VCaP (cell line): ENCODE measurements at regions not wholly inside any gene's neighbourhood (a gene's known extent, or its start where the extent isn't known, plus 50 kb on each side); places are given as distances from the start of the nearest gene placed in this dataset.

ENCODE experiments used
- H3K27ac ChIP-seq: fragments of 450-650 bp; 2 replicates; pipeline ENCODE4 v1.5.1; 2017
- TF ChIP-seq, protein P1 (sequence below): fragments of 450-650 bp; conservative IDR thresholded peaks from 2 replicates; pipeline ENCODE4 v1.5.1; 2017; ENCODE audit warnings: mild to moderate bottlenecking, moderate library complexity

DNA sequence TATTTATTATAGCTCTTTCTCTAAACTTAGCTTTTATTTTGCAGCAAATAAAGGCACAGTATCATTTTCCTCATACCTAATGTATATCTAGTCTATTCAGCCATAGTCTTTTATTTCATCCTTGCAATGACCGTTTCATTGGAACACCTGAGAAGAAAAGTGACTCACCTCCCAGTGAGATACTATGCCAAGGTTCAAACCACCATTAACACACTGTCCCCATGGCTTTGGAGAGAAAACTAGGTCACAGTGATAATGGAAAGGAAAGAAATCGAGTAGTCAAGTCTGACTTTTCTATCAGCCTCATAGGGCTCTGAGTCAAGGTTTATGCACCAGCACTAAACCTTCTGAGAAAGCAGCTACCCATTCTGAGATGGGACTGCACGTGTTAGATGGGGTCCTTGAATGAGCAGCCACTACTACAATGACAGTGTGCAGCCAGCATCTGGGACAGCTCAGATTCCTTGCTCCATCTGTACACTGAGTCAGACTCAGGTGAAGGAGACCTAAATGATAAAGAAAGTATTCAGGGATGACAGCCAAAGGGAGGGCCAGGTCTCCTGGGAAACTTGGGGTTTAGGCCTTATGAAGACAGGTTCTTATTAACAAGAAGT is 971.1 kb upstream of the ACVR2A start:
- TF ChIP-seq, protein P1, sequence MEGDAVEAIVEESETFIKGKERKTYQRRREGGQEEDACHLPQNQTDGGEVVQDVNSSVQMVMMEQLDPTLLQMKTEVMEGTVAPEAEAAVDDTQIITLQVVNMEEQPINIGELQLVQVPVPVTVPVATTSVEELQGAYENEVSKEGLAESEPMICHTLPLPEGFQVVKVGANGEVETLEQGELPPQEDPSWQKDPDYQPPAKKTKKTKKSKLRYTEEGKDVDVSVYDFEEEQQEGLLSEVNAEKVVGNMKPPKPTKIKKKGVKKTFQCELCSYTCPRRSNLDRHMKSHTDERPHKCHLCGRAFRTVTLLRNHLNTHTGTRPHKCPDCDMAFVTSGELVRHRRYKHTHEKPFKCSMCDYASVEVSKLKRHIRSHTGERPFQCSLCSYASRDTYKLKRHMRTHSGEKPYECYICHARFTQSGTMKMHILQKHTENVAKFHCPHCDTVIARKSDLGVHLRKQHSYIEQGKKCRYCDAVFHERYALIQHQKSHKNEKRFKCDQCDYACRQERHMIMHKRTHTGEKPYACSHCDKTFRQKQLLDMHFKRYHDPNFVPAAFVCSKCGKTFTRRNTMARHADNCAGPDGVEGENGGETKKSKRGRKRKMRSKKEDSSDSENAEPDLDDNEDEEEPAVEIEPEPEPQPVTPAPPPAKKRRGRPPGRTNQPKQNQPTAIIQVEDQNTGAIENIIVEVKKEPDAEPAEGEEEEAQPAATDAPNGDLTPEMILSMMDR = no peak
- no peak overlapping the region for H3K27ac ChIP-seq

DNA sequence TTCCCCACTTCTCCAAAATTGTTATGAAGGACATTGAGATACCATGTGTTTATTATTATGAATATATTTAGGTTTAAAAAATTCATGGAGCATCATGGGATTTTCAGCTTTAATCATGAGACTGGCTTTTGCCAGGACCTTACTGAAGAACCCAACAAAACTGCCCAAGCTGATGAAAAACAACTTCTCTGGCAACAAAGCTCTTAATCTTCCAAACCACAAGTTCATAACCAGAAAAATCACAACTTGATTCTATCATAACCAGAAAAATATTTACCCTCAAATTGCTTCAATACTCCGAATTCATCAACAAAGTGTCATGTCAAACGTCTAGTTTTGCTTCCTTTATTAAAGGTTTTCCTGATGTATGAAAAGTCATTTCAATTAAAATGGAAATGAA is 971.8 kb upstream of the ACVR2A start:
- no peak overlapping the region for H3K27ac ChIP-seq
- TF ChIP-seq, protein P1 = no peak

- H3K27ac ChIP-seq = no peak overlapping the region
- TF ChIP-seq, protein P1 = no peak
Measured at GRCh38 chr2:146870691-146871090, 974.1 kb upstream of the ACVR2A start.

- no peak overlapping the region for H3K27ac ChIP-seq
- TF ChIP-seq, protein P1 = no peak
Measured at GRCh38 chr2:146869328-146869727, 975.5 kb upstream of the ACVR2A start.

GRCh38 chr2:146868051-146868450 is 976.8 kb upstream of the ACVR2A start:
- no peak overlapping the region for H3K27ac ChIP-seq
- TF ChIP-seq, protein P1 = no peak

DNA sequence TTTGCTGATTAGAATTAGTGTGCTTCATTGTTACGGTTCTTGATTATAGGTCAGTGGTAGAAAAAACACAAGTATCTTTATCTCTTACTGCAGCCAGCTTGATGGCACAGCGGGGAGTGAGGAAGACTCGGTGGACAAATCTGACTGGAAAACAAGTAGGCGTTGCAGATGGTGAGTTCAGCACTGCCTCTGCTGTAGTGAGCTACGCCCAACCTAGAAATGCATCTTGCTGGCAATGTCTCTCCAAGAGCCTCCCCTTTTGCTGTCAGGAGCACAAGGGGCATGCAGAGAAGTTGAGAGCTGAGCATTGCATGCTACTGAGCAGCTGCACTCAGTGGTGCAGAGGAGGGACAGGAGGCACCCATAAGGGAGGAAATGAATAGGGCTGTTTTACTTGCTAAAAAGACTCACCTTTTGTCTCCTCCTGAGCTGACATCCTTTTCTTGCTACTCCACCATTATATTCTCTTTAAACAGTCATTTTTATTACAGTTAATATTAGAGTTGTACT is 977.3 kb upstream of the ACVR2A start:
- no peak overlapping the region for H3K27ac ChIP-seq
- TF ChIP-seq, protein P1 = no peak

- no peak overlapping the region for H3K27ac ChIP-seq
Measured at GRCh38 chr2:146853741-146854444, 990.9 kb upstream of the ACVR2A start.

More at GRCh38 chr2:146853741-146854444, 990.9 kb upstream of the ACVR2A start:
- TF ChIP-seq, protein P1 = no peak
